ENCODE measurements at regions not wholly inside any gene's neighbourhood (a gene's known extent, or its start where the extent isn't known, plus 50 kb on each side); places are given as distances from the start of the nearest gene placed in this dataset.

DNA sequence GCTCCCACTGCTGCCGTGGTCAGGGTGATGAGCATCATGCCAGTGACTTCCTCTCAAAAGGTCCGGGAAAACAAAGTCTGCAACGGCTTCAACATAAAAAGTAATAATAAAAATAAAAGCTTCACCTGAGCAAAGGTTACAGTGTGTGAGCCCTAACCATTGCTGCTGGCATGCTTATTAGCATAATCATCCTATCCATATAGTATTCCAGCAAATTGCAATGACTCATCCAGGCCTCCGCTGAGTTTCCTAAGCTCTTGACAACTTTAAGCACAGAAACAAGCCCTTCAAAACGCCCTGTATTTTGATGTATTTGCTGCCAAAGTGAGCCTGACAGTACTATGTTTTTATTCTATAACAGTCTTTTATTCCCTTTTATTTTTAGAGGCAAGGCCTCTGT is 100.5 kb downstream of the AASDH start:
- ATAC-seq, result no peak

DNA sequence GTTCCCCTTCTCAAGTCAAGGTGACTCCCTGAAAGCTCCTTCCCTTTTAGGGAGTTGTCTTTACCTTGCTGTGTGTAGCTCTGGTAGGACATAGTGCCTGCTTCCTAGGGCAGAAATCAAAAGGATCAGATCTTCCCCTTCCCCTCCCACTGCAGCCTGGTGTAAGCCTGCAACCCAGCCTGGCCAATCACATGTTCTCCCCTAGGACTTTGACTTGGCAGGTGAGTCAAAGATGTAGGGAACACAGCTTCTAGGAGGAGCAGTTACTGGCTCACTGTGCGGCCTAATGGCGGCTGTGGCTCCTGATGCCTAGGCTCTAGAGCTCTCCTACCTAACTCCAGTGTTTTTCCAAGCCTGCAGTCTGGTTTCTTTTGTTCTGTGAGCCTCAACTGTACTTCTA is 103.9 kb downstream of the AASDH start:
- ATAC-seq, result no peak

DNA sequence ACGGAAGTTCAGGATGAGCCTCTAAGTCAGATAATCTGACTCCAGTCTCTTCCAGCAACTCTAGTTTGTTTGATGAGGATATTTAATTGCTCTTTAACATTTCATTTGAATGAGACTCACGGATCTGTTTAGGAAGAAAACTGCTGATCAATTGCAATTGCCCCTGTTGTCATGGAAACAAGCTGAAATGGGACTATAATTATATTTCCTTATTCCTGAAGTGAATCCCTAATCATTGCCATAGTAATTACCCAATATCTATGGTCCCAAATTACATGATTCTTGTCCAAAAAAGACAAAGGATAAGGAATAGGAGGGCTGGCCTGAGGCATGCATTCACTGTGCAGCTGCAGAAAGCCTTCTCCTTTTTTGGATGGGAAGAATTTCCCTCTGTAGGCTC is 105.3 kb downstream of the AASDH start:
- ATAC-seq, result no peak

DNA sequence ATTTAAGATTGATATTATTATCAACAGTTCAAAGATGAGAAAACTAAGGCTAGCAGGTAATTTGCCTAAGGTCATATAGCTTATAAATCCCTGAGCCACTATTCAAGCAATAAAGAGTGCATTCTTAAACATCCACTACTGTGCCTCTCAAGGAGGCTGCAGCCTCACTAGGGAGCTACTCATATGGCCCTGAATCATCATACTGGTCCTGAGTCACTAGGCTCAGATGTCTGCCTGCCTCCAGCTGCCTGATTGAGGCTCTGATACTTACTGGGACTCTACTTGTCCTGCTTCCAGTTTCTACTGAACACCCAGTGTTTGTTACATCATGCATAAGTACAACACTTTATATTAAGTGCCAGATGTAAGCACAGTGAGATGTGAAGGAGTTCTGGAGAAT is 110.7 kb downstream of the AASDH start:
- ATAC-seq, result peak in 1 of 2 donors; percentile 33

DNA sequence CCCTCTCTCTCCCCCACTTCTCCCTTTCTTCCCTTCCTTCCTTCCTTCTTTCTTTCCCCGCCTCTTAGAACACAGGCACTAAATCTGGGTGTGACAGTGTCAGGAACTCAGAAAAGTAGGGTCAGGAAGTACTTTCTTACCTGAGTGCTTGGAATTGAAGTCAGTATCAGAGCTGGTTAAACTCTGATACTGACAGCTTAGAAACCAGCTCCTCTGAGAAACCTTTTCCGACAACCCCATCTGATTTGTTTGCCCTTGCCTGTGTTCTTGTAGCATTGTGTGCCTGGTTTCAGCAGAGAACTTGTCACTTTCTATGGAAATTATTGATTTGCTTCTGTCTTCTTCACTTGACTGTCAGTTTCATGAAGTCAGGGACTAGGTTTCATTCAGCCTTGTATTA is 113.9 kb downstream of the AASDH start:
- no peak for ATAC-seq

DNA sequence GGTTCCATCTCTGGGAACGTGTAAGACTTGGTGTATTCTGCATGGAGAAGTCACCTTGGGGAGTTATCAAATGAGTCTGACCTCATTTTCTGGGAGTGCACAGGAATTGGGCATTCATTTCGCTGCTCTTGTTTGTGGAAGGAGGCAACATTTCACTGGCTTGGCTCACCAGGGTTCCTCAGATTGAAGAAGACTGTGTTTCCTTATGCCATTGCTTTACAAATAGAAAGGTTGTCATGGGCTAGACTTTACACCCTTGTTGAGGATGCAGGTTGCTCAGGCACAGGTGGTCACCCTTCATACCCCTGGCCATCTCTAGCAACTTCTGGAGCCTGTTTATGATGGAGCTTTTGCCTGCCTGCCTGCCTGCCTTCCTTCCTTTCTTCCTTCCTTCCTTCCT is 114.4 kb downstream of the AASDH start:
- no peak for ATAC-seq

DNA sequence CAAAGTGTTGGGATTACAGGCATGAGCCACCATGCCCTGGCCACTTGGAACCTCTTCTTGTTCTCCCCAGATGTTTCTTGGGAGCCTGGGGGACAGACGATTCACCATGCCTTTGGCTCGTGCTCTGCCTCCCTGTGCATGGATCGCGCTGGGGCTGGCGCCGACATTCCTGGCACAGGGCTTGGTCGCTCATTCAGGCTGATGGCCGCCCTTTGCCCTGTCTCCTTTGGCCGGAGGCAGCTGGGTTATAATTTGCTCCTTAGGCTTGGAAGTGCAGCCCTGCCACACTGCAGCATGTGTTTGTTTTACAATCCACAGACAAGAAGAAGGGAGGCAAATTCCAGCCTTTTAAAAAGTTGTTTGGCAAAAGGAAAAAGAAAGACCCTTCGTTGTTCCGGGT is 115.3 kb downstream of the AASDH start:
- no peak for ATAC-seq

DNA sequence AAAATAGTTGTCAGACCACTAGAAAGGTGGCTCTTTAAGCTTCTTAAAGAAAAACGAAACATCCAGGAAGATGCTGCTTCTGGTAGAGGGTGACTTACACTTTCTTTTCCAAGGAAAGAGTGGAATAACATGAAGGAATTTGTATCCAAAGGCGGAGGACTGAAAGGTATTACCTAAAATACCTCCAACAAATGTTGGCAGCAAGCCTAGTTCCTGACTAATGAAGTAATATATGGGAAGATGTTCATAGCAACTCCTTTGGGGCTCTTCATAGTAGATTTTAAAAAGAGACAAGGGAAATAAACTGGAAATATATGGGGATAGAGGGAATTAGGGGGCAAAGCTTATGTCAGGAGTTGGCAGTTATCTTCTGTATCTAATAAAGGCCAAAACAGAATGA is 116.2 kb downstream of the AASDH start:
- no peak for ATAC-seq

DNA sequence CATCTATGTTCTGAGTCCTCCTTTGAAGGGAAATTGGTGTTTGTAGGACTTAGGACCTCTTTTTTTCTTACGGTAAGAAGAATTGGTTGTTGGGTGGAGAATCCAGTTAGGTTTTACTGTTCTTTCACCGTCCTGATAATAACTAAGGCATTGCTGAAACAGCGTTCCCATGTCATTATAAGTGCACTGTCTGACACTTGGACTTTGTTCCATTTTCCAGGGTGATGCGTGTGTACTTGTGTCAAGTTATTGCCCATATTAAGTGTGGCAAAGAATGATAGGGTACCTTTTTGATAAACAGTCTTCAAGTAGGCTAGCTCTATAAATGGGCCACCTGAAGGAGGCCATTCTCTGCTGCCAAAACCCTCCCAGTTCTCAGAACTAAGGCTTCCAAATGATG is 119.7 kb downstream of the AASDH start:
- no peak for ATAC-seq

DNA sequence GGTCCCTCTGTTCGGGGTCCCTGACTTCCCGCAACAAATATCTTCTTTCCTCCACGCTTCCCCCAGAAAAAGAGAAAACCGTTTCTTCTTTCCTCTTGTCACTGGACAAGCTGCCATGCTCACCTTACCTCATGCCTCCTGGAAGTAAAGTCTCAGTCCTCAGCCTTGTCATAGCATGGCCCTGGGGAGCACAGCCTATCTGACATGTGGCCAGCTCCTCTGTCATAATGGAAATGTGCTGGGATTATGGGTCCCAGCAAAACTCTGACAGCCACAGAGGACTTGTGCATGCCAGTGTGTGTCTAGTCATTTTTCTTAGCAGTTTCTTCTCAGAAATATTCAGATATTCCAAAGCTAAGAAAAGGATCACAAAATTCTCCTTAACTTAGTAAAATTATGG is 122.4 kb downstream of the AASDH start:
- ATAC-seq, result no peak

DNA sequence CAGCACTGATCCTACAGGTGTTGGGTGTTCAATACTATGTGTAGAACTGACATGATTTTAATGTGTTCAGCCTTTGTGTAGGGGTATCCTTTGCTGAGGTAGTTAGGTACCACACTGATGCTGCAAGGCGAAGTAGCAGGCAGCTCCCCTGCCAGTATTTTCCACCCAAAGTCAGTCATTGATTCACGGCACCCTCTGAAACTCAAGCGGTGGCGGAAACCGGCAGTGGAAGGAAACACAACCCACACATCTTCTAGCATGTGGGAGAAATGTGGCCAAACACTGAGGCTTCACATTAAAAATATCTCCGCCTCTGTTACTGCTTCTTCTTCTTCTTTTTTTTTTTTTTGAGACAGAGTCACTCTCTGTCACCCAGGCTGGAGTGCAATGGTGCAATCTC is 126.3 kb downstream of the AASDH start:
- ATAC-seq, result peak; percentile 53 to 66

DNA sequence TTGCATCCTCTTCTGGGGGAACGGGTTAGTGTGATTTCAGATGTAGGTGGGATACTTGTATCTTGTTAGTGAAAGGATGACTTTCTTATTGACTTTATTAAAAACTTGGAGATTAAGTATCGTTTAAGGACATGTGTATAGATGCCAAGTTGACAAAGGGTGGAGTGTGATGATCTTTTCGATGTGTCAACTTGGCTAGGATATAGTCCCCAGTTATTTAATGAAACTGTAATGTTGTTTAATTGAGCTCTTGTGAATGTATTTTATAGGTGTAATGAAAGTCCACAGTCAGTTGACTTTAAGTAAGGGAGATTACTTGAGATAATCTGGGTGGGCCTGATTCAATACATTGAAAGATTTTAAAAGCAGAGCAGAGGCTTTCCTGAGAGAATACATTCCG is 127.0 kb downstream of the AASDH start:
- no peak for ATAC-seq

DNA sequence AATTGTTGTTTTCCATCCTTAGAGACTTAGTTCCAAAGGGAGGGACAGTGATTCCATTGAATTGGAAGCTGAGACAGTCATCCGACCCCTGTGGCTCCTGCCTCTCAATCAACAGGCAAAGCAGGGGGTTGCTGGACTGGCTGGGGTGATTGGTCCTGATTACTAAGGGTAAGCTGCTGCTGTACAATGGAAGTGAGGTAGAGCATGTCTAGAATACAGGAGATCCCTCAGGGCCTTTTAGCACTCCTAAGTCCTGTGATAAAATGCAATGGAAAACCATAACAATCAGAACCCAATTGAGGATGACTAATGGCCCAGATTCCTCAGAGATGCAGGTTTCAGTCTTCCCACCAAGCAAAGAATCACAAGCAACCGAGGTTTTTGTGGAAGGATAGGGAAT is 127.6 kb downstream of the AASDH start:
- no peak for ATAC-seq

DNA sequence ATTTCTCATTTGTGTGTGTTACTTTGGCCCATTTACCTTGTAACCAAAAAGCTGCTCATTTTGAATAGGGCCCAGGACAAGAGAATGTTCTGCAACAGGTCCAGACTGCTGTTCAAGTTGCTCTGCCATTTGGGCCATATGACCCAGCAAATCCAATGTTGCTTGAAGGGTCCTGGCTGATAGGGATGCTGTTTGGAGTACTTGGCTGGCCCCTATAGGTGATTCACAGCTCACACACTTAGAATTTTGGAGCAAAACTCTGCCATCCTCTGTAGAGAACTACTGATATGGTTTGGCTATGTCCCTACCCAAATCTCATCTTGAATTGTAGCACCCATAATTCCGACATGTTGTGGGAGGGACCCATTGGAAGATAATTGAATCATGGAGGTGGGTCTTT is 131.5 kb downstream of the AASDH start:
- no peak for ATAC-seq

DNA sequence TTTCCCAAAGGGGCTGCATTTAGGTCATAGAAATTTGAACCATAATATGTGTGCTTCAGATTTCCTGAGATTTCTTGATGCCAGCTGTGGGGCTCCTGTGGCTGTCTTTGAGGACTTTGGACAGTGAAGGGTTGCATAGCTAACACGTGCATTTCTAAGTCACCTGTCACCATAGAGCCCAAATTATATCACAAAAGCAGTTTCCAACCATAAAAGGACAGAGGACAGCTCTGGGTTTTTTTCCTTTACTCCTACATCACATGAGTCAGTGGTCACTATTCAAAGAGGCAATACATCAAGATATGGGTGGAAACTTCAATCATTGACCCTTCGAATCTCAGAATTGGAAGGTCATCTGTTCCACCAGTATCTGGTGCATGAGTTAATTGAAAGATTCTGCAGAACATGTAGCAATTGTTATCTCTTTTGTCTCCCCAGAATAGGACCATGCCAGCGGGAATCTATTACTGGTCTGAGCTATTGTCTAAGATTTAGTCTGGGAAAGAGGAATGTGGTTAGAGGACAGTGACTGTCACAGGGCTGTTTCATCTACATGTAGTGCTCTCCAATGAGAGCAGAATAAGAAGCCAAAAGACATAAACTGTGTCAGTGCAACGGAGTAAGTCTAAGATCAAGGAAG is 133.5 kb downstream of the AASDH start:
- no peak for ATAC-seq

DNA sequence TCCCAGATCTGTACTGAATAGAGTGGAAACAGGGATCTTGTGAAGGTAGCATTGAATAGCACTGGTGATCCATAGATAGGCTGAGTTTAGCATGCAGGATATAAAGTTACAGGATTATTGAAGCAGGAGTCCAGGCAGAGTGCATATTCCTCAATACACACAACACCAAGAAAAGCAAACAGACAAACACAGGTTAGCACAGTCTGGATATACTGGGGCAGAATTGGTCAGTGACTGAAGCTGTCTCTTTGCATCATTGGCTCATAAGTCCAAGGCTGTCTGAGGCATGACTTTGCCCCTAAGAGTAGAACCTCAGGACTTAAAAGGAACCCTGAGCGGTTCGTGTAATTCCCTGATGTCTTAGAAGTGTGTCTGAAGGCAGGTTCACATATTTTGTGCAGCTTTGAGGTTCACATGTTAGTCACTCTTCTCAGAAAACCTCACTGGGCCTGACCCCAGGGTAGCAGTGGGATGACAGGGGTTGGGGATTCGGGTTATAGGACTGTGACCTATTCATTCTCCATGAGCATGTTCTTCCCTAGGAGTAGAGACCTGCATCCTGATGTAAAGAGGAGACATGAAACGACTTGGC is 134.6 kb downstream of the AASDH start:
- ATAC-seq, result no peak

DNA sequence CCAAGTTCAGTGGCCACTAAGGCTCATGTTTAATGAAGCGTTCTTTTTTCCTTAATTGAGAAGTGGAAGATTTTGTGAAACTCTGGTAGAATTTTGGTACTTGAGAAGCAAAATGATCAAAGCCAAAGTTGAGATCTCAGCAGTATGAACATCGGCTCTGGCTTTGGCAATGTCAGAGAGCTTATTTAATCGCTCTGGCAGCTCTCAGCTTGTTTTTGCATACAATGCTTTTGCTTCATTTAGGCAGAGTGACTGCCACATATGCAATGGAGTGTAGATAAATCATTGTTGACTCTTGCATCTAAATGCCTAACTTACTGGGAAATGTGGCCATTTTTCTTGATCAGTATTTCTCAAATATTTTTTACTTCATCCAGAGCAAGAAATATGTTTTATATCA is 135.7 kb downstream of the AASDH start:
- ATAC-seq, result no peak

DNA sequence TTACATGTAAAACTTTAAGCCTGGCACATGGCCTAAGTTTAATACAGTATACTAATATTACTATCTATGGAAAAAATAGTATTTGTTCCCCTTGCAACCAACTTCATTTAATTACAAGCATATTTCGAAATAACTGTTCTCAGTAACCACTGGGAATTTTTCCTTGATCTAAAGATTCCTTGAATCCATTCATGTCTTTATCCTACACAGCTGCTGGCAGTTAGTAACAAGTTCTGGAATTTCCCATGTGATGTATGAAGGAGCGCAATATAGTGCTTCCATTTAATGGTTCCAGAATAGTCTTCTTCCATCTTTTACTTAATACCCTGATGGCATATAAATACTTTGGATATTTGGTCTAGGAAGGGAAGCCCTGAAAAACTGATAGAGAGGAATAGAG is 136.5 kb downstream of the AASDH start:
- no peak for ATAC-seq

DNA sequence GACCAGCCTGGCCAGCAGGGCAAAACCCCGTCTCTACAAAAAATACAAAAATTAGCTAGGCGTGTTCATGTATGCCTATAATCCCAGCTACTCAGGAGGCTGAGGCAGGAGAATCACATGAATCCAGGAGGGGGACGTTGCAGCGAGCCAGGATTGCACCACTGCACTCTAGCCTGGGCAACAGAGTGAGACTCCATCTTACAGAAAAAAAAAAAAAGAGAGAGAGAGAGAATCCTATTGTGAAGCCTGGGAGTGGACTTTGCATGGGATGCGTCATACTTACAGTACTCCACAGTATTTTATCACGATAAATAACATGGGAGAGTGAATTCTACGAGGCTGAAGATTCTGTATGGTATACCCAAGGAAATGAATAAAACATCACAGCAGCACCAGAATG is 139.6 kb downstream of the AASDH start:
- ATAC-seq, result no peak

DNA sequence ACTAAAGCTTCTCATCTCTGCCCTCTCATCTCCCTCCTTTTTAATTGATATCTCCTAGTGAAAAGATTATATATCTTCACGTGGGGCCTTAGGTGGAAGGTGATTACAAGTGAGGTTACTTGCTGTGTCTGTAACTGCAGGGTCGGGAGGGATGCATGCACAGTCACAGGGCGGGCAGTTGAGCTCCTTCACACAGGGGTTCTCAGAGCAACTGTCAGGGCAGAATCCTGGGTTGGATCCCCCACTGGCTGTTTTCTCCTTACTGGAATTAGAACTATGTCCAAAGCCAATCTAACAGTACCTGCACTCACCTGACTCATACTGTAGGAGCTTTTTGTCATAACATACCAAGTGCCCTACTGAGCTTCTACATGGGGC is 141.1 kb downstream of the AASDH start:
- ATAC-seq, result no peak

DNA sequence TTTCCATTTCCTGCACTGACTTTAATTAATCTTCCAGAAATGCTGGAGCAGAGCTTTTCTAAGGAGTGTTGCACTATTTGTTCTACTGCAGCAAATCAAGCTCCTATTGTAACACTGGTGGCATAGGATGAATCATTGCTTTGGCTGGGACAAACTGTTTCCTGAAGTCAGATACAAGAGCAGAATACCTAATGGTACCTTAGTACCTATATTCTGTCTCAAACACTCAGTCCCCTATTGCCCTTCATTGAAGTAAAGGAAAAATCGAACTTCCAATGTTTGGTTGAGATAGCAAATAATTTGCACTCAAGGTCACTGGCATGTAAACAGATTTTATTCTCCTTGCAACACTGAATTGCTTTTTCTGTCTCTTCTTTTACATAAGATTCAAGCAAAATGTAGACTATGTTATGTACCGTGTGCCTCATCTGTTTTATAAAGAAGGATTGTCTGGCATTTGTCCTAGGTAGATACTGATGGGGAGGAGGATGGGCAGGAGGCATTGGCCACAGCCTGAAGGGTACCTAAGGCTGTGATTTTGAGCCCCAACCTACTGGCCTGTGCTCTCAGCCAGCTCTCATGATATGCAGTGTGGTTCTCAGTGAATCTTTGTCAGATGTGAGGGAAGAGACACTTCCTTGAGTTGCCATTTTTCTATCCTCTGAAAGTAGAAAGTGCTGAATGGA is 141.6 kb downstream of the AASDH start:
- no peak for ATAC-seq

DNA sequence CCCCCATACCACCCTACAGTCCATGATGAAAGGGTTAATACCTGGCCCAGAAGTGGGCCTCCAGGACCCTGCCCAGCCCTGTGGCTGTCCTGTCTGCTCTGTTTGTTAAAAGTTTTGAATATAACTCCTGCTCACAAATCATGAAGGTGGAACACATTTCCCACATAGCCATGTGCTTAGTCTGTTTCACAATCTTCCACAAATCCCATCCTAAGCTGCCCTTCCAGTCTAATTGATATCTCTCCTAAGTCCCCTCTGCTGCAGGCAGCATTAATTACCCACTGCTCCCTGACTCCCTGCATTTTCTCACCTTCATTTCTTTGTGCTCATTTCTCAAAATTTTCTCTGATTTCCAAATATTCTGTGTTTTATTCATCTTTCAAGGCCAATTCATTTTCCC is 142.6 kb downstream of the AASDH start:
- no peak for ATAC-seq

DNA sequence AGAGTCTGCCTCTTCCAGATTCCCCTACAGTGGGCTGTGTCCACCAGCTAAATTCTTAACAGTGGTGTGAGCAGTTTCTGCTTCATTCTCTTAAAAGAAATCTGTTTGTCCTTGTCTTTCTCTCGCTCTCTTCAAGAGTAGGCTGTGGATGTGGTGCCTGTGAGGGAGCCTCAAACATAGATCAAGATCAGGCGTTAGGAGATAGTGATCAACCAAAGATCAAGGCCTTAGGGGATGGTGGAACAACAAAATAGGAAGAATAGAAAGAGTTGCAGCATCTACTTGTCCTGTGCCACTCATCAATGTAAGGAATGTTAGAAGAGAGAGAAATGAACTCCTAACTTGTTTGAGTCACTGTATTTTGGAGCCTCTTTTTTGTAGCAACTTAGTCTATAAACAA is 144.2 kb downstream of the AASDH start:
- ATAC-seq, result no peak

DNA sequence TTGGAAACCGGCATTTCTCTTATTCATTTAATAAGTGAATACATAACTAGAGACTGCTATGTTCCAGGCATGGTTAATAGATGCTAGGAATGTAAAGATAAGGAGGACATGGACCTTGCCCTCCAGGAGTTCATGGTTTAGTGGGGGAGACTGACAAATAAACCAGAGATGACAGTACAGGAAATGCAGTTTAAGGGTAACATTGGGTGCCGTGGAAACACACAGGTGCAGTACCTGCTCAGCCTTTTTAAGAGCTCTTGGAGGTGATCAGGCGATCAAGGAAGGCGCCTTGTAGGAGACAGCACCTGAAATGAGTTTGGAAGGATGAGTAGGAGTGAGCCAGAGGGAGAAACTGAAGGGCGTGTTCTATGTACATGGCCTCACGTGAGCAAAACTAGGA is 145.8 kb downstream of the AASDH start:
- ATAC-seq, result no peak

All from activated CD4-positive, CD25-positive, alpha-beta regulatory T cell treated with anti-CD3 and anti-CD28 coated beads, Interleukin-2, amount 50 U/mL, for 24 hours (primary cell).